H1 (cell line): ENCODE measurements at regions not wholly inside any gene's neighbourhood (a gene's known extent, or its start where the extent isn't known, plus 50 kb on each side); places are given as distances from the start of the nearest gene placed in this dataset.

ENCODE experiments used
- CBX8 ChIP-seq: fragments of 300-800, 300-1000 bp; sonication (generic); IDR thresholded peaks from 2 replicates; pipeline ENCODE4 v1.7.1; 2016; ENCODE audit warnings: low read depth, low read length, borderline replicate concordance
- JUN ChIP-seq: IDR thresholded peaks from 2 replicates; pipeline ENCODE4 v1.6.1; 2011; ENCODE audit warnings: low read depth, mild to moderate bottlenecking, improper control_type of control experiment, low read length
- SIX5 ChIP-seq: IDR thresholded peaks from 2 replicates; pipeline ENCODE4 v1.6.1; 2011; ENCODE audit warnings: mild to moderate bottlenecking, low read depth, low read length
- TEAD4 ChIP-seq: IDR thresholded peaks from 2 replicates; pipeline ENCODE4 v1.6.1; 2012; ENCODE audit warnings: low read depth, low read length, inconsistent platforms, mixed read lengths
- TF ChIP-seq, protein P1 (sequence below), 3 experiments: IDR thresholded peaks; 1 replicate in 2 of 3; 2 replicates in 1 of 3; pipeline versions ENCODE4 v1.5.1 to v1.6.1; 2011; ENCODE audit warnings: low read length in 3 of 3, mild to moderate bottlenecking in 3 of 3, inconsistent platforms in 2 of 3, low read depth in 1 of 3, moderate library complexity in 1 of 3; ENCODE audit not compliant: insufficient read depth in 1 of 3; ENCODE audit errors: control extremely low read depth in 1 of 3

DNA sequence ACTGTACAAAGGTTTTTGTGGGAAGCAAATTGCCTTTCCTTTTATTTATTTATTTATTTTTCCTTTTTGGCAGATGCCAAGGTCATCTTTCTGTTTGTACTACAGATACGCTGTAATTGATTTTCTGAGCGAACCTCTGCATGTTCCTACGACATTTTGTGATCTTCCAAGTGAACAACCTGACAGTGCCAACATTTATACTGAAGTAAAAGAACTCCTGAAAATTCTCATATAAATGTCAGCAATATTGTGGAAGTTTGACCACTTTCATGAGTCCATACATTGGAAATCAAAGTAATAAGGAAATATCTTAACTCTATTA, 86.8 kb upstream of the EEPD1 start (continued):
- TF ChIP-seq, protein P1, sequence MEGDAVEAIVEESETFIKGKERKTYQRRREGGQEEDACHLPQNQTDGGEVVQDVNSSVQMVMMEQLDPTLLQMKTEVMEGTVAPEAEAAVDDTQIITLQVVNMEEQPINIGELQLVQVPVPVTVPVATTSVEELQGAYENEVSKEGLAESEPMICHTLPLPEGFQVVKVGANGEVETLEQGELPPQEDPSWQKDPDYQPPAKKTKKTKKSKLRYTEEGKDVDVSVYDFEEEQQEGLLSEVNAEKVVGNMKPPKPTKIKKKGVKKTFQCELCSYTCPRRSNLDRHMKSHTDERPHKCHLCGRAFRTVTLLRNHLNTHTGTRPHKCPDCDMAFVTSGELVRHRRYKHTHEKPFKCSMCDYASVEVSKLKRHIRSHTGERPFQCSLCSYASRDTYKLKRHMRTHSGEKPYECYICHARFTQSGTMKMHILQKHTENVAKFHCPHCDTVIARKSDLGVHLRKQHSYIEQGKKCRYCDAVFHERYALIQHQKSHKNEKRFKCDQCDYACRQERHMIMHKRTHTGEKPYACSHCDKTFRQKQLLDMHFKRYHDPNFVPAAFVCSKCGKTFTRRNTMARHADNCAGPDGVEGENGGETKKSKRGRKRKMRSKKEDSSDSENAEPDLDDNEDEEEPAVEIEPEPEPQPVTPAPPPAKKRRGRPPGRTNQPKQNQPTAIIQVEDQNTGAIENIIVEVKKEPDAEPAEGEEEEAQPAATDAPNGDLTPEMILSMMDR (IDR thresholded peaks at IDR 0.05; ENCODE audit: control extremely low read depth in 1 of 3, insufficient read depth in 1 of 3, low read depth in 1 of 3, low read length in 3 of 3), result no peak
- no peak for TF ChIP-seq SIX5
- TF ChIP-seq CBX8, result no peak
- TF ChIP-seq TEAD4, result no peak
- no peak for TF ChIP-seq JUN
